Right renal pelvis (tissue), 4 donors: ENCODE measurements at regions not wholly inside any gene's neighbourhood (a gene's known extent, or its start where the extent isn't known, plus 50 kb on each side); places are given as distances from the start of the nearest gene placed in this dataset.

Source experiments
- DNase-seq, 4 donors: peaks; one replicate each; pipeline ENCODE4 v3.0.0-alpha.2; 2013; ENCODE audit warnings: low read depth in 4 of 4, low spot score in 3 of 4, missing footprints in 1 of 4

GRCh38 chr1:5812295-5812694 lies 179.9 kb downstream of the NPHP4 start:
- no peak for DNase-seq

GRCh38 chr1:5811419-5811818 lies 180.8 kb downstream of the NPHP4 start:
- DNase-seq = no peak

- DNase-seq = no peak
These were observed 181.5 kb downstream of the NPHP4 start for GRCh38 chr1:5810553-5811270.

GRCh38 chr1:5810131-5810530 lies 182.1 kb downstream of the NPHP4 start:
- DNase-seq = no peak

GRCh38 chr1:5809207-5809788 lies 182.9 kb downstream of the NPHP4 start:
- no peak for DNase-seq

GRCh38 chr1:5803851-5804250 lies 188.4 kb downstream of the NPHP4 start:
- no peak for DNase-seq

- no peak for DNase-seq
These were observed 189.6 kb downstream of the NPHP4 start for GRCh38 chr1:5802606-5803005.

GRCh38 chr1:5798904-5799303 lies 193.3 kb downstream of the NPHP4 start:
- no peak for DNase-seq

GRCh38 chr1:5798151-5798730 lies 194.0 kb downstream of the NPHP4 start:
- DNase-seq = no peak

GRCh38 chr1:5796028-5796427 lies 196.2 kb downstream of the NPHP4 start:
- no peak for DNase-seq

- DNase-seq = no peak
These were observed 197.9 kb downstream of the NPHP4 start for GRCh38 chr1:5794279-5794678.

GRCh38 chr1:5793516-5793915 lies 198.7 kb downstream of the NPHP4 start:
- DNase-seq = no peak

GRCh38 chr1:5781079-5781478 lies 211.1 kb downstream of the NPHP4 start:
- no peak for DNase-seq

GRCh38 chr1:5780324-5780716 lies 211.9 kb downstream of the NPHP4 start:
- no peak for DNase-seq

GRCh38 chr1:5779608-5780323 lies 212.5 kb downstream of the NPHP4 start:
- DNase-seq = no peak

GRCh38 chr1:5776035-5776550 lies 216.1 kb downstream of the NPHP4 start:
- no peak for DNase-seq

- DNase-seq = no peak
These were observed 218.2 kb downstream of the NPHP4 start for GRCh38 chr1:5774019-5774418.

GRCh38 chr1:5771788-5772187 lies 220.4 kb downstream of the NPHP4 start:
- no peak for DNase-seq

GRCh38 chr1:5770981-5771765 lies 221.1 kb downstream of the NPHP4 start:
- DNase-seq = no peak

- no peak for DNase-seq
These were observed 222.5 kb downstream of the NPHP4 start for GRCh38 chr1:5769760-5770159.

GRCh38 chr1:5769146-5769545 lies 223.1 kb downstream of the NPHP4 start:
- no peak for DNase-seq
